OCI-LY7 (cell line): ENCODE measurements at regions not wholly inside any gene's neighbourhood (a gene's known extent, or its start where the extent isn't known, plus 50 kb on each side); places are given as distances from the start of the nearest gene placed in this dataset.

Source experiments
- BruUV-seq: library from RNA; stranded (reverse); fragments of 400-500 nt; replicated peaks from 2 replicates; lab custom pipeline; 2021; lab: Mats Ljungman, UMichigan
- CTCF ChIA-PET: fragments of 300-600 bp; sonication (Branson Sonifier 250); formaldehyde crosslinking; loops from one replicate; lab custom pipeline; 2022; ENCODE audit warnings: antibody characterized with exemption; ENCODE audit not compliant: unreplicated experiment; lab: Charles Lee
- POLR2A ChIA-PET: fragments of 300-600 bp; sonication (Branson Sonifier 250); formaldehyde crosslinking; loops from one replicate; lab custom pipeline; 2022; ENCODE audit warnings: antibody characterized with exemption; lab: Charles Lee
- DNase-seq: peaks from one replicate; pipeline ENCODE4 v3.0.0-alpha.2; 2015; ENCODE audit warnings: low spot score
- H2AFZ ChIP-seq: fragments of 200-600 bp; sonication (generic), shearing (Covaris generic); 2 replicates; pipeline ENCODE4 v1.6.1; 2014; ENCODE audit warnings: mild to moderate bottlenecking, antibody characterized with exemption, low read length, moderate library complexity
- H3K27ac ChIP-seq: fragments of 200-600 bp; sonication (generic); 2 replicates; pipeline ENCODE4 v1.5.1; 2014; ENCODE audit warnings: mixed run types, low read depth, mild to moderate bottlenecking, moderate library complexity, low read length, inconsistent platforms; ENCODE audit not compliant: poor library complexity, severe bottlenecking
- H3K36me3 ChIP-seq: fragments of 200-600 bp; sonication (generic); 2 replicates; pipeline ENCODE4 v1.6.1; 2014; ENCODE audit warnings: mild to moderate bottlenecking, antibody characterized with exemption, low read length, moderate library complexity, mixed read lengths; ENCODE audit not compliant: insufficient read depth
- H3K4me1 ChIP-seq: fragments of 200-600 bp; sonication (generic); 2 replicates; pipeline ENCODE4 v1.5.1; 2014; ENCODE audit warnings: mild to moderate bottlenecking, low read length; ENCODE audit not compliant: insufficient read depth, poor library complexity, severe bottlenecking
- H3K4me2 ChIP-seq: fragments of 200-600 bp; sonication (generic); 2 replicates; pipeline ENCODE4 v1.6.1; 2014; ENCODE audit warnings: mild to moderate bottlenecking, low read length
- H3K4me3 ChIP-seq: fragments of 200-600 bp; sonication (generic); 2 replicates; pipeline ENCODE4 v1.5.1; 2014; ENCODE audit warnings: mild to moderate bottlenecking, low read depth, low read length; ENCODE audit not compliant: poor library complexity, severe bottlenecking
- H3K79me2 ChIP-seq: fragments of 200-600 bp; sonication (generic); 2 replicates; pipeline ENCODE4 v1.6.1; 2016; ENCODE audit warnings: low read depth, mild to moderate bottlenecking, low read length, moderate library complexity, mixed read lengths; ENCODE audit not compliant: insufficient read depth
- H3K9me2 ChIP-seq: fragments of 200-600 bp; sonication (generic); 2 replicates; pipeline ENCODE4 v1.6.1; 2016; ENCODE audit warnings: mild to moderate bottlenecking, low read length, mixed read lengths; ENCODE audit not compliant: insufficient read depth
- H3K9me3 ChIP-seq: fragments of 200-600 bp; sonication (generic); 2 replicates; pipeline ENCODE4 v1.6.1; 2014; ENCODE audit warnings: mild to moderate bottlenecking, mixed run types, low read length, mixed read lengths
- H4K20me1 ChIP-seq: fragments of 200-600 bp; sonication (generic); 2 replicates; pipeline ENCODE4 v1.6.1; 2014; ENCODE audit warnings: mild to moderate bottlenecking, antibody characterized with exemption, low read length, moderate library complexity, mixed read lengths; ENCODE audit not compliant: insufficient read depth
- EZH2phosphoT487 ChIP-seq: fragments of 200-600 bp; sonication (generic); IDR thresholded peaks from 2 replicates; pipeline ENCODE4 v1.6.1; 2018; ENCODE audit warnings: low read depth, borderline replicate concordance, mild to moderate bottlenecking, mixed run types, antibody characterized with exemption, low read length, moderate library complexity, mixed read lengths
- intact Hi-C: fragments of 100-400 bp; cut with micrococcal nuclease; formaldehyde crosslinking; loops from one replicate; pipeline ENCODE4 v1.10.0; 2022; ENCODE audit not compliant: unreplicated experiment
- TF ChIP-seq, protein P1 (sequence below): fragments of 200-600 bp; sonication (generic); conservative IDR thresholded peaks from 2 replicates; pipeline ENCODE4 v1.5.1; 2014; ENCODE audit warnings: mild to moderate bottlenecking, antibody characterized with exemption, low read length, moderate library complexity, mixed read lengths

DNA sequence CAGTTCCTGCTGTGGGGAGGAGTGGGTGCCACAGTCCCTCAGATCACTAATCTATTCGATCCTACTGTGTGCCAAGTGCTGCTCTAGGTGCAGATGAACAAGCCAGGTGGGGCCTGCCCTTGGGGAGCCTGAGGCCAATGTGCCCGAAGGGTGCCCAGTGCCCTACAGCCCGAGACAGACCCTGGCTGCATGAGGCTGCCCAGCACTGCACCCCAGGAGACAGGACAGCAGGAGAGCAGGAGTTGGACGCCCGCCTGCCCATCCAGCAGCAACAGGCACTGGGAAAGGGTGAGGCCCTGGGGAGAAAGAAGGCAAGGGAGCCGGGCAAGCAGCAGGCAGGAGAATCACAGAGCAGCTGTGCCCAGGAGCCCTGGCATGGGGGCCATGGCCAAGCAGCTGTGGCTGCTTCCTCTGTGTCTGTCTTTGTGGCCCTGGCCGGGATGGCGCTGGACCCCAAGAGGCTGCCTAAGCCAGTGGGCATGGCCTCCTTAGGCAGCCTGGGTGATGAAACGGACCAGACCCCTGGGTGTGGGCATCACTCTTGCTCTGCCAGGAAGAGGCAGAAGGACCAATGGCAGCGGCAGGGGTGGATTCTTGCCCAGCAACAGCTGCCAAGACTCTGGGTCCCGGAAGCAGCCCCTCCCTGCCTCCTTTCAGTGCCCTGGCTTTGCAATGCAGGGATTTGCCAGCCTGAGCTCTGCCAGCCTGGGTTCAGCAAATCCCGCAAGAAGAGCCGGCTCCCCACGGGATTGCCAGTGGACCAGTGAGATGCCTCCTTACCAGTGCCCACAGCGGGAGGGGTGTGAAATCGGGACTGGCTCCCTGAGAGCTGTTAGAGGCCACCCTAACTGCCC lies 179.6 kb upstream of the TNRC6C start:
- intact Hi-C loops: no loop called here
- H3K79me2 ChIP-seq: no peaks in the 10 kb centered on the region
- DNase-seq: no peak
- H3K4me3 ChIP-seq: no peak overlapping the region
- ChIA-PET POLR2A (no interaction called here), CTCF (interaction anchor here (0.6 kb wide), 1 partner anchor 54 kb away, joined by 4 read pairs; no protein-coding TSS in a partner anchor)
- TF ChIP-seq EZH2phosphoT487: no peak
- TF ChIP-seq, protein P1, sequence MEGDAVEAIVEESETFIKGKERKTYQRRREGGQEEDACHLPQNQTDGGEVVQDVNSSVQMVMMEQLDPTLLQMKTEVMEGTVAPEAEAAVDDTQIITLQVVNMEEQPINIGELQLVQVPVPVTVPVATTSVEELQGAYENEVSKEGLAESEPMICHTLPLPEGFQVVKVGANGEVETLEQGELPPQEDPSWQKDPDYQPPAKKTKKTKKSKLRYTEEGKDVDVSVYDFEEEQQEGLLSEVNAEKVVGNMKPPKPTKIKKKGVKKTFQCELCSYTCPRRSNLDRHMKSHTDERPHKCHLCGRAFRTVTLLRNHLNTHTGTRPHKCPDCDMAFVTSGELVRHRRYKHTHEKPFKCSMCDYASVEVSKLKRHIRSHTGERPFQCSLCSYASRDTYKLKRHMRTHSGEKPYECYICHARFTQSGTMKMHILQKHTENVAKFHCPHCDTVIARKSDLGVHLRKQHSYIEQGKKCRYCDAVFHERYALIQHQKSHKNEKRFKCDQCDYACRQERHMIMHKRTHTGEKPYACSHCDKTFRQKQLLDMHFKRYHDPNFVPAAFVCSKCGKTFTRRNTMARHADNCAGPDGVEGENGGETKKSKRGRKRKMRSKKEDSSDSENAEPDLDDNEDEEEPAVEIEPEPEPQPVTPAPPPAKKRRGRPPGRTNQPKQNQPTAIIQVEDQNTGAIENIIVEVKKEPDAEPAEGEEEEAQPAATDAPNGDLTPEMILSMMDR: no peak
- H4K20me1 ChIP-seq: no peaks in the 10 kb centered on the region
- BruUV-seq: no TSS peak
- no peaks in the 10 kb centered on the region for H3K4me1 ChIP-seq
- no peaks in the 10 kb centered on the region for H3K9me3 ChIP-seq
- H2AFZ ChIP-seq: no peak overlapping the region
- no peak overlapping the region for H3K27ac ChIP-seq
- H3K4me2 ChIP-seq: no peak overlapping the region
- no peaks in the 10 kb centered on the region for H3K36me3 ChIP-seq
- H3K9me2 ChIP-seq: no peaks in the 10 kb centered on the region

DNA sequence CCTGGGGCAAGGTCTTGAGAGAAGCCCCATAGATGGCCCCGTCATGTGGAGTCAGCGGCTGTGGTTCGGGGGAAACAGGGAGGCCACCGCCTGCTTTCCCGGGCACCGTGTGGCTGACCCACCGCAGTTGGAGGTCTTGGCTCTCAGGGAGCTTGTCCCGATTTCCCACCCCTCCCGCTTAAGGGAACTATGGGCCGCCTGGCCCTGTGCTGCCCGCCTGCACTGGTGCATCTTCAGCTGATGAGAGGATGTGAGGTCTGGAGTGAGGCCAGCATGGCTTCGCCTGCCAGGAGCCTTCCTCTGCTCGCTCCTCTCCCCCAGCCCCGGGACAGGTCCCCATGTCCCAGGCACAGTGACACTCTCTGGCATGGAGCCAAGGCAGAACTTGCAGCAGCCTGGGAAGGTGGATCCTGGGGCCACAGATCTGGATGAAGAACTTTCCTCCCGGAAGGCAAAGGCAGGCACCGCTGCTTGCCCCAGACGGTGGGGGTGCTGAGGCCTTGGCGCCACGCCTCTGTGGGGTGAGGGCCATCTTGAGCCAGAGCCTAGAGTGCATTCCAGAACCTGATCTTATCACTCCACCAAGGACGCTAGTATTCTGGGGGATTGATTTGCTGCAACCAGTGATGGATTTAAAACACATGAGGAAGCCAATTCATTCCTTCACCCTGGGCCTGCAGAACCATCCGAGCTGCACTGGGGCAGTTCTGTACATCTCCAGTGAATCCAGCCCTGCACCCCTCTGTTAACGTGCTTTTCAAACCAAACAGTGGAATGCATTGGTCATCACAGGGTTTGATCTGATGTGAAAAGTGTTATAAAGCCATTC lies 178.6 kb upstream of the TNRC6C start:
- ChIA-PET CTCF (no interaction called here), POLR2A (no interaction called here)
- Histone ChIP-seq H3K27ac (no peak overlapping the region), H3K4me3 (no peak overlapping the region), H3K4me1 (no peaks in the 10 kb centered on the region), H3K36me3 (no peaks in the 10 kb centered on the region), H4K20me1 (no peaks in the 10 kb centered on the region), H3K9me3 (no peaks in the 10 kb centered on the region), H3K79me2 (no peaks in the 10 kb centered on the region), H2AFZ (no peak overlapping the region), H3K9me2 (no peaks in the 10 kb centered on the region), H3K4me2 (no peak overlapping the region)
- no TSS peak for BruUV-seq
- no peak for DNase-seq
- no peak for TF ChIP-seq EZH2phosphoT487
- TF ChIP-seq, protein P1: no peak
- intact Hi-C loops: no loop called here
